ENCODE measurements at regions not wholly inside any gene's neighbourhood (a gene's known extent, or its start where the extent isn't known, plus 50 kb on each side); places are given as distances from the start of the nearest gene placed in this dataset.

DNA sequence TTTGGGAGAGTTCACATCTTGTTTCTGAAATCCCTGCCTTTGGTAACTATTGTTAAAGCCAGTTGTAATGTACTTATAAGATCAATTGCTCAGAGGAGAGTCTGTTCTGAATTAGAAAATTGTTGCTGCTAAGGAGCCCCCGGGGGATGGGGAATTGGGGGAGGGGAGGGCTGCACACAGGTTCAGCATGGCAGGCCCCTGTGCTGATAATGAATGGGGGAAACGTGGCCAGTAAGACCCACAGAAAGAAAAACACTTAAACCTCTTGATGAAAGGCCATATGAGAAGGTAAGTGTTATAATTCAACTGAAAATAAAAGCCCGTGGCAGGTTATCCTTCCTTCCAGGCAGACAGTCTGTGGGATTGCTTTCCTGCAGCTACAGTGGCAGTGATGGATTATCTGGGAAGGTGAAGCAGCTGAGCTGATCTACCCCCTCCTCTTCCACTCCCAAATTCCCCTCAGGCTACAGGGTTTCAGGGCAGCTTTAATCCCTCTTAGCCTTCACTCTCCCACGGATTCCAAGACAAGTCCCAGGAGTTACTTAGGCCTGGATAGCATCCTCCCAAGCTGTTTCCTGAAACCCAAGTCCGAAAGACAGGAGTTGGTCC lies 398.8 kb downstream of the TBX15 start:
- H3K79me2 ChIP-seq (ENCODE audit: control insufficient read depth, insufficient read depth, low read length) = no peaks in the 10 kb centered on the region
- no peaks in the 10 kb centered on the region for H3K9me1 ChIP-seq (ENCODE audit: control insufficient read depth, extremely low read depth, insufficient read depth, low read length)
- H4K20me1 ChIP-seq (ENCODE audit: control insufficient read depth, extremely low read depth, insufficient read depth, low read length) = no peaks in the 10 kb centered on the region
- no peaks in the 10 kb centered on the region for H3K9me3 ChIP-seq (ENCODE audit: control insufficient read depth, low read depth, low read length)
- no peak overlapping the region for H3K9ac ChIP-seq (ENCODE audit: control insufficient read depth, extremely low read depth, insufficient read depth, low read length)
- H3K27ac ChIP-seq (ENCODE audit: control insufficient read depth, insufficient read depth, low read length) = no peak overlapping the region
- H3K4me1 ChIP-seq (ENCODE audit: control insufficient read depth, extremely low read depth, insufficient read depth, low read length) = no peaks in the 10 kb centered on the region
- DNase-seq (ENCODE audit: low read depth, low spot score) (no peak), FAIRE-seq (no peak)
- no peak overlapping the region for H3K4me3 ChIP-seq (ENCODE audit: control insufficient read depth in 2 of 3, extremely low read depth in 1 of 3, insufficient read depth in 2 of 3, low read depth in 1 of 3, low read length in 3 of 3)
- H2AFZ ChIP-seq (ENCODE audit: control insufficient read depth, low read length) = no peak overlapping the region
- dilution Hi-C loops (cut with MboI; ENCODE audit: extremely low pct_ligation_motif_present, low sequenced_read_pairs) = no loop called here
- no peaks in the 10 kb centered on the region for H3K36me3 ChIP-seq (ENCODE audit: control insufficient read depth in 2 of 2, extremely low read depth in 1 of 2, insufficient read depth in 2 of 2, low read length in 2 of 2)
- no peak overlapping the region for H3K4me2 ChIP-seq (ENCODE audit: control insufficient read depth, extremely low read depth, insufficient read depth, low read depth, low read length)
- H3K27me3 ChIP-seq (ENCODE audit: control insufficient read depth, extremely low read depth, insufficient read depth, low read length) = no peaks in the 10 kb centered on the region
- TF ChIP-seq, protein P1, sequence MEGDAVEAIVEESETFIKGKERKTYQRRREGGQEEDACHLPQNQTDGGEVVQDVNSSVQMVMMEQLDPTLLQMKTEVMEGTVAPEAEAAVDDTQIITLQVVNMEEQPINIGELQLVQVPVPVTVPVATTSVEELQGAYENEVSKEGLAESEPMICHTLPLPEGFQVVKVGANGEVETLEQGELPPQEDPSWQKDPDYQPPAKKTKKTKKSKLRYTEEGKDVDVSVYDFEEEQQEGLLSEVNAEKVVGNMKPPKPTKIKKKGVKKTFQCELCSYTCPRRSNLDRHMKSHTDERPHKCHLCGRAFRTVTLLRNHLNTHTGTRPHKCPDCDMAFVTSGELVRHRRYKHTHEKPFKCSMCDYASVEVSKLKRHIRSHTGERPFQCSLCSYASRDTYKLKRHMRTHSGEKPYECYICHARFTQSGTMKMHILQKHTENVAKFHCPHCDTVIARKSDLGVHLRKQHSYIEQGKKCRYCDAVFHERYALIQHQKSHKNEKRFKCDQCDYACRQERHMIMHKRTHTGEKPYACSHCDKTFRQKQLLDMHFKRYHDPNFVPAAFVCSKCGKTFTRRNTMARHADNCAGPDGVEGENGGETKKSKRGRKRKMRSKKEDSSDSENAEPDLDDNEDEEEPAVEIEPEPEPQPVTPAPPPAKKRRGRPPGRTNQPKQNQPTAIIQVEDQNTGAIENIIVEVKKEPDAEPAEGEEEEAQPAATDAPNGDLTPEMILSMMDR (optimal IDR thresholded peaks at IDR 0.05 in 1 of 3, IDR thresholded peaks at IDR 0.05 in 1 of 3, conservative IDR thresholded peaks at IDR 0.05 in 1 of 3; ENCODE audit: extremely low read depth in 1 of 3, insufficient read depth in 2 of 3, low read length in 3 of 3) = no peak
- TF ChIP-seq EZH2 (IDR thresholded peaks at IDR 0.05; ENCODE audit: low read length) = no peak

GRCh38 chr1:118588566-118588965 lies 399.6 kb downstream of the TBX15 start:
- Histone ChIP-seq H3K27me3 (ENCODE audit: control insufficient read depth, extremely low read depth, insufficient read depth, low read length) (no peaks in the 10 kb centered on the region), H3K4me1 (ENCODE audit: control insufficient read depth, extremely low read depth, insufficient read depth, low read length) (no peaks in the 10 kb centered on the region), H3K27ac (ENCODE audit: control insufficient read depth, insufficient read depth, low read length) (no peak overlapping the region), H3K9me1 (ENCODE audit: control insufficient read depth, extremely low read depth, insufficient read depth, low read length) (no peaks in the 10 kb centered on the region), H3K36me3 (ENCODE audit: control insufficient read depth in 2 of 2, extremely low read depth in 1 of 2, insufficient read depth in 2 of 2, low read length in 2 of 2) (no peaks in the 10 kb centered on the region), H3K9me3 (ENCODE audit: control insufficient read depth, low read depth, low read length) (no peaks in the 10 kb centered on the region), H3K4me3 (ENCODE audit: control insufficient read depth in 2 of 3, extremely low read depth in 1 of 3, insufficient read depth in 2 of 3, low read depth in 1 of 3, low read length in 3 of 3) (no peak overlapping the region), H3K4me2 (ENCODE audit: control insufficient read depth, extremely low read depth, insufficient read depth, low read depth, low read length) (no peak overlapping the region), H3K79me2 (ENCODE audit: control insufficient read depth, insufficient read depth, low read length) (no peaks in the 10 kb centered on the region), H3K9ac (ENCODE audit: control insufficient read depth, extremely low read depth, insufficient read depth, low read length) (no peak overlapping the region), H4K20me1 (ENCODE audit: control insufficient read depth, extremely low read depth, insufficient read depth, low read length) (no peaks in the 10 kb centered on the region), H2AFZ (ENCODE audit: control insufficient read depth, low read length) (no peak overlapping the region)
- FAIRE-seq (no peak), DNase-seq (ENCODE audit: low read depth, low spot score) (no peak)
- dilution Hi-C loops (cut with MboI; ENCODE audit: extremely low pct_ligation_motif_present, low sequenced_read_pairs) = no loop called here
- TF ChIP-seq EZH2 (IDR thresholded peaks at IDR 0.05; ENCODE audit: low read length) = no peak
- TF ChIP-seq, protein P1 (optimal IDR thresholded peaks at IDR 0.05 in 1 of 3, IDR thresholded peaks at IDR 0.05 in 1 of 3, conservative IDR thresholded peaks at IDR 0.05 in 1 of 3; ENCODE audit: extremely low read depth in 1 of 3, insufficient read depth in 2 of 3, low read length in 3 of 3) = no peak
